GM19239 (cell line): ENCODE measurements at regions not wholly inside any gene's neighbourhood (a gene's known extent, or its start where the extent isn't known, plus 50 kb on each side); places are given as distances from the start of the nearest gene placed in this dataset.
"Not testable (repeated sequence)": the region's sequence is repeated elsewhere in the genome, so short reads cannot be mapped to it uniquely, and the experiment has no call there.

ENCODE experiments used
- DNase-seq: peaks from one replicate; pipeline ENCODE4 v3.0.0; 2011; ENCODE audit warnings: low spot score; ENCODE audit not compliant: insufficient read length
- FAIRE-seq: peaks from 2 replicates; lab custom pipeline; 2011; peaks lifted over from hg19 to GRCh38; lab: Jason Lieb, UNC

DNA sequence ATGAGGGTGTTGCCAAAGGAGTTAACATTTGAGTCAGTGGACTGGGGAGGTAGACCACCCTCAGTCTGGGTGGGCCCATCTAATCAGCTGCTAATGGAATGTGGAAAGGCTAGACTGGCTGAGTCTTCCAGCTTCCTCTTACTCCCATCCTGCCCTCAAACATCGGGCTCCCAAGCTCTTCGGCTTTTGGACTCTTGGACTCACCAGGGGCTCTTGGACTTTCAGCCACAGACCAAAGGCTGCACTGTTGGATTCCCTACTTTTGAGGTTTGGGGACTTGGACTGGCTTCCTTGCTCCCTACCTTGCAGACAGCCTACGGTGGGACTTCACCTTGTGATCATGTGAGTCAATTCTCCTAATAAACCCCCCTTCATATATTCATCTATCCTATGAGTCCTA lies 276.6 kb upstream of the DIO3 start:
- DNase-seq = no peak
- FAIRE-seq = no peak

DNA sequence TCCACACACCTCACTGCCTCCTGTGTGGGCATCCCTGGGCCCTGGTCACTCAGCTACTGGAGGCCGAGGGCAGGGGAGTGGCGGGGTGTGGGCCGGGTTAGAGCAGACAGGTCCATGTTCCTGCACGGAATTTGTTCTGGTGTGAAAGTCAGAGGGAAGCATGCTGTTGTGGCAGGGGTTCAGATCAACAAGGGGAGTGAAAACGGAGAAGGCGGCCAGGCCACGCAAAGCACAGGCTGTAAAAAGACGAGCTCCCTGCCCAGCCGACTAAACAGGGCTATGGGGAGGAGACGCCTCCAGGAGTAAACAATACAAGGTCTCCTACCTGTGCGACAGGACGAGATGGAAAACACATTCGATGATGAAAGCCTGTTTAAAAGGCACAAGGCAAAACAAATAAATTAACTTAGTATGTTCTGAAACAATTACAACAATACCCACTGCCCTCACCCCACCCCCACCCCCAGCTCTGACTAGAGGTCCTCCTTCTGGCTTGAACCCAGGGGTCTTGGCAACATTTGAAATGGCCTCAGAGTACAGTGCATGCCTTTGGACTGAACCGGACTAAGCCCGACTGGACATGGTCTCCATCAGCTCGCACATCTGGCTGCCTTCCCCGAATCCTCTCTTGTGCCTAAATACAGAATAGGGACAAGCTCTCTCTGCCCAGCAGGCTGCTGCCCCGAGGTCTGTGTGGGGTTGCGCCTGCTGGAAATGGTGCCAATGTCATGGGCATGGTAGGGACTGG lies 274.9 kb upstream of the DIO3 start:
- no peak for FAIRE-seq
- no peak for DNase-seq

DNA sequence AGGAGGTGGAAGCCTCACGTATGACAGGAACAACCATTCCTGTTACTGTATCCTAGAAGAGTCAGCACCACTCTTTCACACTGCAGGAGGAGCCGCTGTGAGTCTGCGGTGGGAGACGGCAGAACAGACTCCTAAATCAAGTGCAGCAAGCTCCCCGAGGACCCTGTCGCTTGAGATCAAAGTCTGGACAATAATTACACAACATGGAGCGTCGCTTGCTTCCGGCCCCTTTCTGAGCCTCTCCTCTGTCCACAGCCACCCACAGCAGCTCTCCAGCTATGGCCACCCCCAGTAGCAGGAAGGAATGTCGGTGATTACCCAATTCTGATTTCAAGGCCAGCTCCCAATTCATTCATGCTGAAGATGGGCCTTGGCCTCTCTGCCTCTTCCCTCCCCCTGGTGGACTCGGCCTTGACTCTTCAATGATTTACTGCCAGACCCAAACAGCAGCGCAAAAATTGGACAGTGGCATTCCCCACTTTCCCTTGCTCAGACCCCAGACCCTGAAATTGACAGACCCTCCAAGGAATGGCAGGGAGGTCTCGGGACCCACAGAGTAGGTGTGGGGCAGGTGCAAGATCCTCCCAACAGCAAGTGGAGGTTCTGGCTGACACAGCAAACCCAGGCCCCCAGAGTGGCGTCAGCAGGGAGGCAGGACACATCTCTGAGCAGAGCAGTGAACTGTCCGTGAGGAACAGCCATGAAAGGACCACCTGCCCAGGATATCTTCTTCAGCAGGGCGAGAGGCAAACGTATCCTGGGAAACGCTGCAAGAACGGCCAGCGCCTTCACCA lies 272.7 kb upstream of the DIO3 start:
- DNase-seq (no peak), FAIRE-seq (no peak)

DNA sequence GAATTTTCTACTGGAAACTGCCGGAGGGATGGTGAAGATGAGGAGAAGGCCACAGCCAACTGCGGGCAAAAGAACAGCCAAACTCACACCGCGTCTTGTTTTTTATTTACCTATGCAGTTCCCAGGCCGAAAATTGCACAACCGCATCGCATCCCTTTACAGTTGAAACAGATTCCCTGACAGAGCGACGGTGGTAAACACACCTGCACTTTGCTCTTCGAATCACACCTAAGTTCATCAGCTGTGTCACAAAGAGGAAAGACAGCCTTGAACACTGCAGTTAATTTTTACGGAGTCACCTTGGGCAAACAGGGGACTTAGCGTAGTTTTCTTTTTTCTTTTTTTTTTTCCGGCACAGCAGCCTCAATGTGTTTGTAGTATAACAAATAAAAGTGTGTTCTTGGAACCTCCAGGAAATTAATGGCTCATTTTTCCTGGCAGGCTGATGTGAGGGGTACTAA lies 272.0 kb upstream of the DIO3 start:
- no peak for FAIRE-seq
- DNase-seq = no peak

DNA sequence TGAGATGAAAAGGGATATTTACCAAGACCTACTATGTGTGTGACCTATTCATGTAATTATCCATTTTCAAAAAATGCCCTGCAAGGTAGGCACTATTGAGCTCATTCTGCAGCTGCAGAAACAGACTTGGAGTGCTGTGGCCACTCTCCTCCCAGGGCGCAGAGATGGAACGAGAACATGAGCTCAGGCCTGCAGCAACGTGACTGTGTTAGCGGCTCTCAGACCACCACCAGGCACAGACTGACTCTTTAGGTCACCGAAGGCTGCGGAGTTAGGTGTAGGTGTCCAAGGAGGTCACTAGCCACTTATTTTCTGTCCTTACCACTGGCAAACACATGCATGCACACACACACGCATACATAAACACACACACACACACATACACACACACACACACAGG lies 271.4 kb upstream of the DIO3 start:
- no peak for FAIRE-seq
- DNase-seq = no peak

DNA sequence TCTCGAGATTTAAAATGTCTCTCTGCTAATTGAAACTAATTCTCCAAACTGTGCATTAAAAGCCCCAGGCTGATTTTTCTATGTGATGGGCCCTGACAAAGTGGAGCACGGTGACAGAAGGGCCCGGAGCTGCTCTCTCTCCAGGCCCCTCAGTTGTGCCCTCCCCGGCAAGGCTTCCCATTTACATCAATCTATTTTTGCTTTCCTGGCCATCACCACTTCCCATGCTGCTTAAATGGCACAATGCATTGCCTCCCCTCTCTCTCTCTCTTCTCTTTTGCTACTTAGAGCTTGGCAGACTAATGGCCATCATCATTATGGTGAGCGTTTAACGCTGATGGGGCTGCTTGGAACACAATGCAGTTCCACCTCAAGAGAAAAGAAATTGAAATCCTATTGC lies 270.7 kb upstream of the DIO3 start:
- no peak for FAIRE-seq
- no peak for DNase-seq

DNA sequence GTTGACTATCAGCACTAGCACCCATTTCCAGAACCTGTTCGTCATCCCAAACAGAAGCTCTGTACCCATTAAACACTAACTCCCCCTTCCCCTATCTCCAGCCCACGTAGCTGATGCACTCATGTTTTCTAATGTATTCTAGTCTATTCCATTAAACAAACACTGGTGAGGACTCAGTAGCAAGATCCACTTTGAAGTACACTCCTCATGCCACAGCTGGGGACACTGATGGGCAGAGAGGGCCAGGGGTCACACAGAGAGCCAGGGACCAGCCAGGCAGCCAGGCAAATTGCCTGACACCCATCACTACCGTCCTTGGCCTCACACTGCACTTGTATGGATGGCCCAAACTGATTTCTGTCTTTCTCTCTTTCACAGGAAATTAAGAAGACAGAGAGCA lies 269.9 kb upstream of the DIO3 start:
- DNase-seq (no peak), FAIRE-seq (no peak)

DNA sequence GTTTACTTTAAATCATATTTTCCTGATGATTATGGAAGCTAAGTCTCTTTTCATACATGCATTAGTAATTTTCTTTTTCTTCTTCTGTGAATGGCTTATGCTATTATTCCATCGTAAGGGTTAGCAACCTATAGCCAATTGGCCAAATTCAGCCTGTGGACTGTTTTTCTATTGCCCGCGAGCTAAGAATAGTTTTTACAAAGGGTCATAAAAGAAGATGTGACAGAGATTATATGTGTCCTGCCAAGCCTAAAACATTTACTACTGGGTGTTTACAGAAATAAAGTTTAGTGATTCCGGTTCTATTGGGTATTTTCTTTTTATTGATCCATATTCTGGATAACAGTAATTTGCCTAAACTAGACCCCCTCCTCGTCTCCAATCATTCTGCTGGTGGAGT lies 268.8 kb upstream of the DIO3 start:
- FAIRE-seq (no peak), DNase-seq (no peak)

DNA sequence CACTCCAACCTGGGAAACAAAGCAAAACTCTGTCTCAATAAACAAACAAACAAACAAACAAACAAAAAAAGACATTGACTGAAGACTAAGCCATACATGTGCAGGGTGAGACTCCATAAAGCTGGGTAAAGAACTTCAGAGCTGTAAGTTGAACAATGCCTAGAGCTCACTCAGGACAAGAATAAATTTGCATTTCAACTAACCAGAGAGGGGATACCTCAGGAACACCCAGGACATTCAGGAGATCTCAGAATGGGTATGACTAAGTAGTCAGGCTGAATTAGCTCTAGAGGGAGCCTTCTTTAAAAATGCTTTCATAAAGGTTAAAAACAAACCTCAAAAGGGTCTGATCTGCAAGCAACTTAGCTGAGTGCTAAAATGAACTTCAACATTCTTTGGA lies 267.7 kb upstream of the DIO3 start:
- FAIRE-seq = no peak

DNA sequence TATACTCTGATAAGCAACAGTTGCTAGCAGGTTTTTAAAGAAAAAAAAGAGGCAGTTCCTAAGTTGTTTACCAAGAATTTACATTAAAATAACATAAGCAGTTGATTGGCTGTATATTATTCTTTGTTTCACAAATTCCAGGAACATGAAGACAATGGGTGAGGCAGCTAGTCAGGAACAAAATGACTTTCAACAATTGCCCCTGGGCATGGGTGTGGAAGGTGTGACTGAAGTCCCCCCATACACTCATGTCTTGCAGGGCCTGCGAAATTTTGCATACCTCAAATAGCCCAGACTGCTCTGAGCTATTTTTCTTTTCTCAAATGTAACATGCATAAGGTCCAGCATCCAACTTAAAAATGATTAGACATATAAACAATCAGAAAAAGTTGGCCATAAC lies 267.2 kb upstream of the DIO3 start:
- DNase-seq (no peak), FAIRE-seq (no peak)

More for the DNA sequence above, 267.7 kb upstream of the DIO3 start:
- no peak for DNase-seq

DNA sequence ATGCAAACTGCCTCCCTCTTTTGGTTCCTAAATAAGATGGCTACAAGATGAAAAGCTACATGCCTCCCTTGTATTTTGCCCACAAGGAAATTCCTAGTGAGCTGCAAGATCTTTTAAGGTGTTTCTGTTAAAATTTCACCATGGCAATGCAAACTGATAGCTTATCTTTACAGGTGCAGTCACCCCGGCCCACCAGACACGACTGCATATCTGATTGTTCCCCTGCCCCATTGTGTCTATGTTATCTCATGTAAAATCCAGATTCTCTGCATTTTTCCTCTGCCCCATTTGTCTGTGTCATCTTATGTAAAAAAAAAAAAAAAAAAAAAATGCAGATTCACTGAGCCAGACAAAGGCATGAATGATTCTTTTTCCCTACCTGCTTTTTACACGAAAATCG lies 261.5 kb upstream of the DIO3 start:
- not testable (repeated sequence) for FAIRE-seq, DNase-seq

DNA sequence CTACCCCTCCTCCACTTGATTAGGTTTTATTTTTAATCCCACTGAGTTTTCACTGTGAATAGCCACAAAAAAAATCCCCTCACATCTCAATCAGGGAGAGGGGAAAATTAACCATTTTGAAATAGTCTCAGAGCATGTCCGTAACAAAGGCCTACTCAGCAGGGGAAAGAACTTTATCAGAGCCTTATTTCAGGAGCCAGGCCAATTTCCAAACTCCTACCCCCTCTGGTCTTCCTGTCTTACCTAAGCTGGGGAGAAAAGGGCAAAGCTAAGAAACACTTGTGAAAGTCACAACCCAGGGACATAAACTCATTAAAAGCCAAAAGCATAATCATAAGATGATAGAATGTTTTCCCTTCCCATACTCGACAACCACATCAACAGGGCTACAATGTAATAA lies 260.3 kb upstream of the DIO3 start:
- no peak for DNase-seq
- no peak for FAIRE-seq

DNA sequence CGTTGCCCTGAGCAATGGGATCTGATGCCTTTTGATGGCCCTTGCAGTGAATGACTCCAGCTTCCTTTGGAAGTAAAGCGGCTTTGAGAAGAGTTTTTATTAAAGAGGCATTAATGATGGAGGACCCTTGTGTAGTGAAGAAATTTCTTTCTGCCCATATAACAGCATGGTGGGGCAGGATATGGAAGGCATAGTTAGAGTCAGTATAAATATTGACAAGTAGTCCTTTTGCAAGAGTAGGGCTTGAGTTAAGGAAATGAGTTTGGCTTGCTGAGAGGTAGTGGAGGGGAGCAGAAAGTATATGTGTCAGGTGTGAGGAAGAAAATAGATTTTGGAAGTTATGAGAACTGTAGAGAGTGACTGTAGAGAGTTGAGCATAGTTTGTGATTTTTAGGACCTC lies 254.1 kb upstream of the DIO3 start:
- DNase-seq, FAIRE-seq: not testable (repeated sequence)

DNA sequence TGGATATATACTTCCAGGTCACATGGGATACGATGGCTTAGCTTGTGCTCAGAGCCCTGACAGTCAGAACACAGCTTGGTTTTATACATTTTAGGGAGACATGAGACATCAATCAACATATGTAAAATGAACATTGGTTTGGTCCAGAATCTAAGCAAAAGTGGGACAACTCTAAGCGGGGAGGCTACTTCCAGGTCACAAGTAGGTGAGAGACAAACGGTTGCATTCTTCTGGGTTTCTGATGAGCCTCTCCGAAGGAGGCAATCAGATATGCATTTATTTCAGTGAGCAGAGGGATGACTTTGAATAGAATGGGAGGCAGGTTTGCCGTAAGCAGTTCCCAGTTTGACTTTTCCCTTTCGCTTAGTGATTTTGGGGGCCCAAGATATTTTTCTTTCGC lies 250.1 kb upstream of the DIO3 start:
- not testable (repeated sequence) for FAIRE-seq, DNase-seq

DNA sequence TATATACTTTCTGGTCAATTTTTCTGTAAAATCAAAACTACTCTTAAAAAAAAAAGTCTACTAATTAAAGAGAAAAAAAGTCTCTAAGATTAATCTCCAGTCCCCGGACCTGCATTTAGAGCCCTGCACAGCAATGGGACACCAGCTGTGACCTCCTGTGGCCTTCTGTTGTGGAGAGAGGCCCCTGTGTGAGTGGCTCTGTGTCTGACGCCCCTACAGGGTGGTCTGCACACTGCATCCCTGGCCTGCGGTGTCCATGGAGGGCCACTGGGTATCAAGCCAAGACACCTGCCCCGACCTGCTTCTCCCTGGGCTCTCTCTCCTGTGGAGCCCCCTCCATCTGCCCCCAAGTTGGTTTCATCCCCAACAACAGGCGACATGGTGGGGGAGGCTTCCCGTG lies 248.0 kb upstream of the DIO3 start:
- FAIRE-seq = no peak
- no peak for DNase-seq

DNA sequence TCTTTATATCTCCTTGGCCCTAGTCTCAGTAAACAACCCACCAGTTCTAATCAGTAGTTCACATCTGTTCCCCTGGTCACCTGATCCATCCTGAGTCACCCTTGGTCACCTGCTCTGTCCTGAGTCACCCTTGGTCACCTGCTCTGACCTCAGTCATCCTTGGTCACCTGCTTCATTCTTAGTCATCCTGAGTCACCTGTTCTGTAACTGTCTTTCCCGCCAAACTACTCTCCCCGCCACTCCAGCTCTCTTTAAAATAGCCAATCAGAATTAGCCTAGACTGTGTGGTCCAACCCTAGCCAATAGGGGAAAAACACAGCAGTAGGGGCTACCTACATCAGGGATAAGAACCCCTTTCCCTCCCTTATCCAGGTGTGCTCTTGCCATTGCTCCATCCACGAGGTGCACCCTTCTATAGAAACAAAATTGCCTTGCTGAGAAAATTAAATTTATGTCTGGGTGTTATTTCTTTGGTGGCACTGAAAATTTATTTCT lies 245.4 kb upstream of the DIO3 start:
- DNase-seq (no peak), FAIRE-seq (no peak)

DNA sequence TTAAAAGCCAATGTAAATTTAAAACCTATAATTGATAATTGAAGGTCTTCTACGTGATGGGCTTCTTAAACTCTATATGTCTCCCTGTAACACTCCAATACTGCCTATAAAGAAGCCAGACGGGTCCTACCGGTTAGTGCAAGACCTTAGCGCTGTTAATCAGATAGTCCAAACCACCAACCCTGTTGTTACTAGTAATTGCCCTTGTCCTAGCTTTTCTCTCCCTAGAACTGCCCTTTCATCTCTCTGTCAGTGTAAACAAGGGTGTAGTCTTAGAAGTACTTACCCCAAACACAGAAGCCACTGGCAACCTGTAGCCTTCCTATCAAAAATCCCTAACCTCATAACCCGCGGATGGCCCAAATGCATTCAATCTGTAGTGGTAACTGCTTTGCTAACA lies 243.0 kb upstream of the DIO3 start:
- DNase-seq = no peak
- no peak for FAIRE-seq

DNA sequence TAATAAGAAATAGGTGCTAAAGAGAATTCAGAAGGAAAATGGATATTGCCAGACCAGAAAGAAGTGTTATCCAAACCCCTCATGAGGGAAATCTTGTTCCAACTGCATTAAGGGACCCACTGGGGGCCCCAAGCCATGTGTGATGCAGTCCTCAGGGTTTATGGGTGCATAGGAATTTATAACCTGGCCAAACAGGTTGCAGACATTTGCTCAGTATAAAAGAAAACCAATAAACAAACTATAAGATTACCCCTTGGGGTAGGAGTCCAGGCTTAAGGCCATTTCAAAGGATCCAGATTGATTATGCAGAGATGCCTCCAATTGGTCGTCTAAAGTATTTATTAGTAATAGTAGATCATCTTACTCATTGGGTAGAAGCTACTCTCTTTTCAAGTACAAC lies 240.9 kb upstream of the DIO3 start:
- no peak for FAIRE-seq
- no peak for DNase-seq

DNA sequence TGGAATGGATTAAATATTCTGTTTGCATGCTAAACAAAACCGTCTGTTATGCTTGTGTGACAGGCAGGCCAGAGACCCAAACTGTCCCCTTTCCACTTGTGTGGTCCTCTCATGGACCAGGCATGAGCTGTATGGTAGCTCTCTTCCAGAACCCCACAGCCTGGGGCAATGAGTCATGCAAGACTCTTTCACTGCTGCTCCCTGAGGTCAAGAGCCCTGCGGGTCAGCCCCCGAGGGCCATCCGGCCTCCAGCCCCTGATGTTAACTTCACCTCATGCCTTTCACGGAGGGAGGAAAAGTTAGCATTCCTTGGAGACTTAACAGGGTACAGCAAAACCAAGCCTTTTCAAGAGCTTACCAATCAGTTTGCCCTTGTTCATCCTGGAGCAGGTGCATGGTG lies 239.1 kb upstream of the DIO3 start:
- no peak for FAIRE-seq
- no peak for DNase-seq

DNA sequence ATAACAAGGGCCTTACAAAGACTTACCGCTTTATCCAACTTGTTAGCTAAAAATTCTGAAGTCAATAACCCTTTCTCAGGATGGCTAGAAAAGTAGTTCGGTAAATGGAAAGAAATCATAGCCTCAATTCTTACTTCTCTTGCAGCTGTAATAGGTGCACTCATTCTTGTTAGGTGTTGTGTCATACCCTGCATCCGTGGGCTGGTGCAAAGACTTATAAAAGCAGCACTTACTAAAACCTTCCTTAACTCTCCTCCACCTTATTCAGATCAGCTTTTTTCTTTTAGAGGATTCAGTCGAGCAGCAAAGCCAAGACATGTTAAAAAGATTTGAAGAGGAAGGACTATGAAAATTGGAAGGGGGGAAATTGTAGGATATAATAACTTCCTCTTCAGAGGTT lies 238.2 kb upstream of the DIO3 start:
- DNase-seq (no peak), FAIRE-seq (no peak)

DNA sequence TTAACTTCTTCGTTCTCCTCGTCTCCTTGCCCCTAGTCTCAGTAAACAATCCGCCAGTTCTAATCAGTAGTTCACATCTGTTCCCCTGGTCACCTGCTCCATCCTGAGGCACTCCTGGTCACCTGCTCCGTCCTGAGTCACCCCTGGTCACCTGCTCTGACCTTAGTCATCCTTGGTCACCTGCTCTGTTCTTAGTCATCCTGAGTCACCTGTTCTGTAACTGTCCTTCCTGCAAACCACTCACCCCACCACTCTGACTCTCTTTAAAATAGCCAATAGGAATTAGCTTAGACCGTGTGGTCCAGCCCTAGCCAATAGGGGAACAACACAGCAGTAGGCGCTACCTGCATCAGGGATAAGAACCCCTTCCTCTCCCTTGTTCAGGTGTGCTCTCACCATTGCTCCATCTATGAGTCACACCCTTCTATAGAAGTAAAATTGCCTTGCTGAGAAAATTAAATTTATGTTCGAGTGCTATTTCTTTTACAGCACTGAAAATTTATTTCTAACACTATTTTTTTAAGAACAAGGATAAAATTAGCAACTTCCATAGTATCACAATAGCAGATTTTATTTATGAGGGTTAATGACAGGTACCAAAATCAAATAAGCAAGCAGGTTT lies 237.6 kb upstream of the DIO3 start:
- not testable (repeated sequence) for DNase-seq, FAIRE-seq
